Spinal cord (tissue), 9 donors: ENCODE measurements at regions not wholly inside any gene's neighbourhood (a gene's known extent, or its start where the extent isn't known, plus 50 kb on each side); places are given as distances from the start of the nearest gene placed in this dataset.
A peak's percentile ranks its signal among the peaks of the same experiment; 100 is the strongest.

Experiments used
- DNase-seq, 6 donors: peaks; one replicate each; pipeline versions ENCODE4 v3.0.0 to v3.0.0-alpha.2; 2013 to 2015; ENCODE audit warnings: low spot score in 6 of 6, low read depth in 4 of 6
- H3K27ac ChIP-seq: one replicate; pipeline ENCODE4 v1.5.1; 2013; ENCODE audit warnings: low read depth, low read length, control low read depth
- H3K27me3 ChIP-seq: one replicate; pipeline ENCODE4 v1.6.1; 2013; ENCODE audit warnings: low read length; ENCODE audit not compliant: control insufficient read depth, insufficient read depth
- H3K36me3 ChIP-seq: one replicate; pipeline ENCODE4 v1.6.1; 2013; ENCODE audit warnings: low read length; ENCODE audit not compliant: control insufficient read depth, insufficient read depth
- H3K4me1 ChIP-seq: one replicate; pipeline ENCODE4 v1.6.1; 2013; ENCODE audit warnings: low read length; ENCODE audit not compliant: control insufficient read depth, insufficient read depth
- H3K4me3 ChIP-seq: one replicate; pipeline ENCODE4 v1.5.1; 2013; ENCODE audit warnings: low read depth, low read length, control low read depth
- H3K9me3 ChIP-seq: one replicate; pipeline ENCODE4 v1.6.1; 2013; ENCODE audit warnings: low read length; ENCODE audit not compliant: control insufficient read depth, insufficient read depth
- WGBS: methylation state at CpG from one replicate; pipeline ENCODE4 v1.1.5; 2013; ENCODE audit warnings: missing lambda C conversion rate; ENCODE audit not compliant: insufficient coverage; 5-methylcytosine and 5-hydroxymethylcytosine counted together
- donor health status: healthy.

DNA sequence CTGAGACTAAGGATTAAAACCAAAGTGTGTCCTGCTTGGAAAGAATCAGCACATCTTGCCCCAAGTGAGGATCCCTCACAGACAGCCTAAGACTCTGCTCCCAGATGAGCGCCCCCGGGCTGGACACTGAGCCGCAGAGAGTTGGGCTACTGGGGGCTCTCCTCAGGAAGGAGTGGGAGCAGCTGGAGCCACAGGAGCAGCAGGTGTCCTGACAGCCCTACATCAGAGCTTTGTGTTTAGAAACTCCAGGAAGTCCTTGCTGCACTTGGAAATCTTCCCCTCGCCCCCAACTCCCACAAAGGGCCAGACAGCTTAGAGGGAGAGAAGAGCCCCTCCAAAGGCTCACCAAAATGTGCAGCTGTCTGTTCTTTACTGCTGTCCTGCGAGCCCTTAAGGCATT, 172.2 kb downstream of the HERPUD2 start:
- DNase-seq, result no peak
- Histone ChIP-seq H3K9me3 (no peaks in the 10 kb centered on the region), H3K27me3 (no peaks in the 10 kb centered on the region), H3K4me1 (no peaks in the 10 kb centered on the region), H3K36me3 (no peaks in the 10 kb centered on the region), H3K27ac (no peak overlapping the region), H3K4me3 (no peak overlapping the region)
- 48% methylated on average over 3 of the region's 5 CpGs for WGBS

DNA sequence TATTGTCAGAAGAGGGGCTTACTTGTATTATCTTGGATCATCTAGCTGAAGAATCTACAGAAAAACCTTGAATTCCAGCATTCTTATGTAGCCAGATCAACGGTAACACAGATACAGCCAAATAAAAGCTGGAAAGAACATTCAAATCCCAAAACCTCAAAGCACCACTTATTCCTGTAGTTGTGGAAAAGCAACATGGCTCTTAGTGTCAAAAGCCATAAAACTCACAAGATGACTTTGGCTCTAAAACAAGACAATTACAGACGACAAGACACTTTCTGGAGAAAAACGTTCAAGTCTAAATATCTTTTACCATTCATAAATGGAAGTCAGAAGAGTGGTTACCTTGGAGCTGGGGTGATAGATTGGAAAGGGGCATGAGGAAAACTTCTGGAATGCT, 173.0 kb downstream of the HERPUD2 start:
- DNase-seq, result peak in 1 of 6 donors; percentile 63
- Histone ChIP-seq H3K9me3 (no peaks in the 10 kb centered on the region), H3K27me3 (no peaks in the 10 kb centered on the region), H3K4me3 (no peak overlapping the region), H3K36me3 (no peaks in the 10 kb centered on the region), H3K27ac (no peak overlapping the region), H3K4me1 (no peaks in the 10 kb centered on the region)
- WGBS, result no CpG with 5 or more reads among the region's 3 CpGs

DNA sequence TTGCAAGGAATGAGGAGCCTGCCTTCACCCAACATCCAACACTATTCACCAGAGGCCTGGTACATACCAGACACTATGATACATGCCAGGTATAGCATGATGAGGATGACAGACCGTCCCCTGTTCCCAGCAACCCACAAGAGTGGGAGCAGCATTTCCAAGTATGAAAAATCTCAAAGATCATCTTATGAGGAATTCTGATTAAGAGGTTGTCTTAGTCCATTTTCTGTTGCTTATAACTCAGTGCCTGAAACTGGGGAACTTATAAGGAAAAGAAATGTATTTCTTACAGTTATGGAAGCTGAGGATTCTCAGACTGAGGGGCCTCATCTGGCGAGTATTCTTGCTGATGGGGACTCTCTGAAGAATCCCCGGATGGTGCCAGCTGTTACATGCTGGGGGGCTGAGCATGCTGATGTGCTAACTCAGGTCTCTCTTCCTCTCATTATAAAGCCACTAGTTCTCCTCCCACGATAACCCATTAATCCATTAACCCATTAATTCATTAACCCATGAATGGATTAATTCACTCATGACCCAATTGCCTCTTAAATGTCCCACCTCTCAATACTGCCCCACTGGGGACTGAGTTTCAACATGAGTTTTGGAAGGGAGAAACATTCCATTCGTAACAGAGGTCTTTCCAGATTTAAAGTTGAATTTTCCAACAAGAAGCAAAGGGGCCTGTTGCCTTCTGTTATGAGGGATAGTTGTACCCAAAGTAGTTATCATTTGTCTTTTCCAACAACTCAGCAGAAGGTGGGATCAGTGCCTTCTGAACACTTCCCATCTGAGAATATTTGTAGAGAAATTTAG, 173.9 kb downstream of the HERPUD2 start:
- H3K36me3 ChIP-seq, result no peaks in the 10 kb centered on the region
- no peak overlapping the region for H3K4me3 ChIP-seq
- no peaks in the 10 kb centered on the region for H3K27me3 ChIP-seq
- no peaks in the 10 kb centered on the region for H3K9me3 ChIP-seq
- H3K4me1 ChIP-seq, result no peaks in the 10 kb centered on the region
- no peak overlapping the region for H3K27ac ChIP-seq
- no peak for DNase-seq
- 69% methylated on average over 3 of the region's 5 CpGs for WGBS

DNA sequence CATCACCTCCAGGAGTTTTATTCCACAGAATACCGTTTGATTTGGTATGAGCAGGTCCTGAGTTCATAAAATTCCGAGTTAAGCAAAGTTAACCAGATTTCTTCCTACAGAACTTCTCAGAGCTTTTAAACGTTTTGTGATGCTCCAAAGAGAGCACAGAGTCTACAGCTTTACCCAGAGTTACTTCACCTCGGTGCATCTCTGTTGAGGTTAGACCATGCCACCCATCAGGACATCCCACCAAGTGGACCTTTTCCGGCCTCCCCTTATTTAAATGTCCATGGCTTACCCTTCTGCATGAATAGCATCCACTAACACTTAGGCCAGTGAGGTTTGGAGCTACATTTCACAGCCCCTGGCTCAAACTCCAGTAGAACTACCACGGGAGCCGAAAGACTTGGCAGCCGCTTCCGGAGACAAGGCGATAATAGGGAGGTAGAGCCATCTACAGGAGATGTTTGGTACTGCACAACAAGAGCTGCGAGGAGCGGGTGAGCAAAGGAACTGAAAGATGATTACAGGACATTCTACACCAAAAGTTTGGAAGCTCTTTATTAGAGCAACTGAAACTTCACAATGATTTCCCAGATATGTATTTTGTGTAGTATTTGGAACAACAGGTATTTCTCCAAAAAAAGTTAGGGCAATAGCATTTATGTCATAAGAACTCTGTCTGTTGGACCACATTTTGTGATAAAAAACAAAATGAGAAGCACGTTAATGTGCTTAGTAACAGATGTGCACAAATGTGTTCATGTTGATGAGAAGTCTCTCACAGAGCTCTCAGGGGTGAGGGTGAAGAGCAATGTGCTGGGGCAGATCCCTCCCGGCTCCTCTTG, 174.7 kb downstream of the HERPUD2 start:
- Histone ChIP-seq H3K27ac (no peak overlapping the region), H3K27me3 (no peaks in the 10 kb centered on the region), H3K4me1 (no peaks in the 10 kb centered on the region), H3K36me3 (no peaks in the 10 kb centered on the region), H3K4me3 (no peak overlapping the region), H3K9me3 (no peaks in the 10 kb centered on the region)
- WGBS, result 62% methylated on average over 5 of the region's 14 CpGs
- DNase-seq, result peak; percentile 65 to 94 (median 78)

DNA sequence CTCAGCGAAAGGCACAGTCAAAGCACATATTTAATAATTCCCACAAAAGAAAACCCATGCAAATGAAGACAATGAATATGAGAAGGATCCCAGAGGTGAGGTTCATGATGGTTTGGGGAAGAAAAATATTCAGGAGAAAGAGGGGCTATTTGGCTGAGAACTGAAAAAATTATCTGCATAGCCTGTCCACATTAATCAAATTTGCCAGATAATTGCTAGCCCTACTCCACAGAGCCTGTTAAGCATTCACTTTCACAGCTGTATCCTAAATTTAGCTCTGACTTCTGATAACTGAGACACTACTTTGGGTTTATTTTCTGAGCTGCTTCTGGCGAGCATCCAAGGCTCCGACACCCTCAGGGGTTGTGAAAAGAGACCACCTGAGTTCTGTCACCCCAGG, 176.2 kb downstream of the HERPUD2 start:
- Histone ChIP-seq H3K4me3 (no peak overlapping the region), H3K27me3 (no peaks in the 10 kb centered on the region), H3K36me3 (no peaks in the 10 kb centered on the region), H3K27ac (no peak overlapping the region), H3K4me1 (no peaks in the 10 kb centered on the region), H3K9me3 (no peaks in the 10 kb centered on the region)
- DNase-seq, result no peak
- 73% methylated on average over 2 of the region's 3 CpGs for WGBS

DNA sequence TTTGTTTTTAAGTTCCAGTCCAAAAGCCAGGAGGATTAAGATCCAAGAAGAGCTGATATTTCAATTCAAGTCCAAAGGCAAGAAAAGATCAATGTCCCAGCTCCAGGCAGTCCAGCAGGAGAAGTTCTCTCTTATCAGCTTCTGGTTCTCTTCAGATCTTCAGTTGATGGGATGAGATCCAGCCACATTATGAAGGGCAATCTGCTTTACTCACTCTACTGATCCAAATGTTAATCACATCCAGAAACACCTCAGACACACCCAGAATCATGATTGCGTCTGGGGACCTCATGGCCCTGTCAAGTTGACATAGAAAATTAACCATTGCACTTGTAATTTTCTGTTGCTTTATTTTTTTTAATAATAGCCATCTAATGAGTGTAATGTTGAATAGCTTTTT, 178.4 kb downstream of the HERPUD2 start:
- Histone ChIP-seq H3K36me3 (no peaks in the 10 kb centered on the region), H3K27ac (no peak overlapping the region), H3K4me1 (no peaks in the 10 kb centered on the region), H3K27me3 (no peaks in the 10 kb centered on the region), H3K4me3 (no peak overlapping the region), H3K9me3 (no peaks in the 10 kb centered on the region)
- no CpG with 5 or more reads among the region's 1 CpG for WGBS
- DNase-seq, result no peak

DNA sequence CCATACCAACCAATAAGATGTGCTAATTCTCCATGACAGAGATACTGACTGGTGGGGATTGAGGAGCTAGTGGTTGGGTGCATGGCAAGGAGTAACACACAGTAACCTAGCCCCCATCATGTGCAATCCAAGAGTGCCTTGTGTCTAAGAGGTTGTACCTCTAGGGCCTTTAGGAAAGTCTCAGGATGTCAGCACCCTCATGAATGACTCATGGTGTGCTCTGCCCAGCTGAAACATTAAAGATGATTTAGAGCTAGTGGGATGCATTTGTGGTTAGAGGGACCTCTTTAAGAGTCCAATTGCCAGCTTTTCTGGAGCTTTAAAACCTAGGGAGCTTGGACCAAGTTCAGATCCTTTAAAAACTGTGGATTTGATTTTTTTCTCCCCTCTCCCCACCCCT, 181.1 kb downstream of the HERPUD2 start:
- Histone ChIP-seq H3K4me3 (no peak overlapping the region), H3K36me3 (no peaks in the 10 kb centered on the region), H3K4me1 (no peaks in the 10 kb centered on the region), H3K9me3 (no peaks in the 10 kb centered on the region), H3K27me3 (no peaks in the 10 kb centered on the region), H3K27ac (no peak overlapping the region)
- no peak for DNase-seq

DNA sequence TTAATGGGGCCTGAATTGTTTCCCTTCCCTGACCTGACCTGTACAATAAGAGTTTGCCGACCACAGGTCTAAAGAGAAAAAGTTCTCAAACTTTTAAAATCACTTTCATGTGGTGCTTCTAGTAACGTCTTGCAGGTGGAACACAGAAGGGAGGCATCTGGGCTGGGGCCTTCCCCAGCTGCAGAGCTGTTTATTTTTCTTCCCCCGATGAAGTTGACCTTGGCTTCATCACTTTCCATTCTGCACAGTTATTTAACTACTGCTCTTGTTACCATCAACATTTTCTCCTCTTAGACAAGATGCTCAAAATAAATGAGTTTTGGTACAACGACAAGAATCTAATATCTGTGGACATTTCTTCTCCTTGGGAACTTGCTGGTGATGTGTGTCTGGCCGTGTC, 181.7 kb downstream of the HERPUD2 start:
- Histone ChIP-seq H3K27ac (no peak overlapping the region), H3K36me3 (no peaks in the 10 kb centered on the region), H3K4me3 (no peak overlapping the region), H3K4me1 (no peaks in the 10 kb centered on the region), H3K27me3 (no peaks in the 10 kb centered on the region), H3K9me3 (no peaks in the 10 kb centered on the region)
- DNase-seq, result peak in 1 of 6 donors; percentile 35
- WGBS, result 85% methylated on average over 4 of the region's 5 CpGs

DNA sequence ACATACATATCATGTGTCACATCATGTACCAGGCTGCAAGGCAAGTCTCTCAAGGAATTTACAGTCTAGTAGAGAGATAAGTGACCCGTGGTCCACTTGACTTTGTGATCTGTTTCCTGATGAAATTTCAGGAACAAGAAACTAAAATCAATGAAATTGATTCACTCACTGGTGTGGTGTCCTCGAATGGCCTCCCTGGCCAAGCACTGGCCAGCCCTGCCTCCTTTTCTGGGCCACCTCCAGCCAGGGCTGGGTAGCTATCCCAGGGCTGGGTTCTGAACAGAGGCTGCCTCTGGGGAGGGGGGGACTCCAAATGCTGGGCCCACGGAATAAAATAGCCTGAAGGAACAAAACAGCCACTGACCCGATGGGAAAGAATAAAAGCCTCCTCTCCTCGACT, 182.2 kb downstream of the HERPUD2 start:
- Histone ChIP-seq H3K36me3 (no peaks in the 10 kb centered on the region), H3K4me1 (no peaks in the 10 kb centered on the region), H3K27ac (no peak overlapping the region), H3K4me3 (no peak overlapping the region), H3K27me3 (no peaks in the 10 kb centered on the region), H3K9me3 (no peaks in the 10 kb centered on the region)
- WGBS, result 90% methylated on average over 2 of the region's 5 CpGs
- DNase-seq, result no peak
